NOMO-1 treated with dmso at 0.1 percent for 144 hours (cell line): ENCODE measurements at regions not wholly inside any gene's neighbourhood (a gene's known extent, or its start where the extent isn't known, plus 50 kb on each side); places are given as distances from the start of the nearest gene placed in this dataset.
A peak's percentile ranks its signal among the peaks of the same experiment; 100 is the strongest.
"Not testable (repeated sequence)": the region's sequence is repeated elsewhere in the genome, so short reads cannot be mapped to it uniquely, and the experiment has no call there.

Experiments used
- DNase-seq: peaks from one replicate; lab custom pipeline; 2025; ENCODE audit not compliant: unreplicated experiment; lab: John Stamatoyannopoulos, UW

DNA sequence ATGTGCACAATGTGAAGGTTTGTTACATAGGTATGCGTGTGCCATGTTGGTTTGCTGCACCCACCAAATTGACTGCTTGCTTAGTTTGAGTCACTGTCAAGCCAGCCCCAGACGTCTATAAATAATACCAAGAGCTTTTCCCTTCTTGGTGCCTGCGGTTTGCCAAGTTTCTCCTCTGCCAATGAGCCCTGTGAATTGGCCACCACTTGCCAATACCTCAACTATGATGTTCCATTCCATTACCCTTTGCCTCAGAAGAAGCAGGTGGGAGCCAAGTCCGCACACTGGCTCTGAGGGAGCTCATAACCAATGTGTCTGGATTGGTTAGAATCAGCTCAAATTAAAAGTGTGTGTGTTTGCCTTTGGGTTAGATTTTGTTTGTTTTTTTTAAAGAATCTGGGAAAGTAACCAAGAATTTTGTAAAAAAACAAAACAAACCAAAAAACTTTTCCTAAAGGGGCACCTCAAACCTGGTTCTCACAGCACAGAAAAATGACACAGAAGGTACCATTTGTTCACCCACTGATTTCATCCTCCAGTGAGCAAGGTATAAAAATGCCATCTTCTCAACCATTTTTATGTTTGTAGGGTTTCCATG lies 209.3 kb upstream of the PRNP start:
- DNase-seq: no peak

DNA sequence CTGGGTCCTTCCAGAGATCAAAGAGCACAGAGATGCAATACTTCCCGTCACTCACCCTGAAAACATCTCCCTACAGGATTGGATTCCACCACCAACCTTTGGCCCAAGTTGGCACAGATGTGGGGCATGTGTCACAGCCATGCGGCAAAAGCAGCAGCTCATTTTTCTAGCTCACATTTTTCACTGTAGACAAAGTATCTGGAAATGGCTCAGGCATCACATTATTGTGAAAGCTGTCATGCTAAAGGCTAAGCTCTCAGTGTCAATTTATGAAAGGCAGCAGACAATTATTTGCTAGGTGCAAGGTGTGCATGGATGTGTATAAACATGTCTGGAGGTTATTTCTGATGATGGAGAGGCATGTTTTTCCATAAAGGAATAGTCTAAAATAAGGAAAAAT lies 213.3 kb upstream of the PRNP start:
- DNase-seq: no peak

DNA sequence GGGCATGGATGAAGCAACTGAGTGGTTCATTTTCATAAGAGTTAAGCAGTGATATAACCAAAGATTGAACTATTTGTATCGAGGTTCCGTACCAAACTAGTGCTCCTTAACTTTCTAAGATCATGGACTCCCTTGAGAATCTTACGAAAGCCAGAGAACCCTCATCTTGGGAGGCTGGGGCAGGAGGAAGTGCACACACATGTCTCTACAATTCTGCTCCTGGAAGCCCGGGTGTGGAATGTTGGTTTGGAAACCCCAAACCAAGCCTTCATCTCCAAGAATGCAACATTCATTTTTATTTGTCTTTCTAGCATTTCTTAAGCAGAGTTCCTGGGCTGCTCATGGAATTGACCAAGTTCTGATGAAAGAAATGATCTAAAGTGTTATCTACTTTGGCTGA lies 215.0 kb upstream of the PRNP start:
- no peak for DNase-seq

DNA sequence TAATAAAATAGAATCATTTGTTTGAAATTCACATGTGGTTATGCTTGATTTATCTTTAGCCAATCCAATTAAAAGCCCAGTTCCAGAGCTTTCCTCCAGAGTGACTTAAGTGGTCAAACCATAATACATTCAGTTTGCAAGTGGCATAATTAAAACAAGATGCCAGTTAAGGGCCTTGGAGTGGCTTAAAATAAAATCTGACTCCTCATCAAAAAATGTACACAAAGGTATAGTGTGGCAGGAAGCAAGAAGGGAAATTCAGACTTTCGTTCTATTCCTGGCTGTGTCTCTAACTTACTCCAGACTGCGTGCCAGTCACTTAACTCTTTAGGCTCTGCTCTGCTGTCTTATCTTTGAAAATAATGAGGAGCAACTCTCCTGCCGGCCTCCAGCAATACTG lies 215.9 kb upstream of the PRNP start:
- no peak for DNase-seq

DNA sequence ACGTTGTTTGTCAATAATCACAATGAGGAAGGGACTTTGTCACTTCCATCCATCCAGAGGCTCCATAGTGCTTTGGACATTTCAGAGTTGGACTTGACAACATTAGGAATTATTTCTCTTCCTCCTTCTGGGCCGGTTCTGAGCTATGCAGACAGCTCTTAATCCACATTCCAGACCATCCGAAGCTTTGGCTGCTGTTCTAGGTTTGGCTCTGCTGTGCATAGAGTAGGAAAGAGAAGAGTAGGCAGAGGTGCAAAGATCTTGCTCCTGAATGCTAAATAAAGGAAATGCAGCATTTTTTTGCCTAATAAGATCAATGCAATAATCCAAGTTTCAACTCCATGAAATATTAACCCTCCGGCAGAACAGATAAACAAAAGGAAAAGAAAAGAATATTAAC lies 216.3 kb upstream of the PRNP start:
- no peak for DNase-seq

DNA sequence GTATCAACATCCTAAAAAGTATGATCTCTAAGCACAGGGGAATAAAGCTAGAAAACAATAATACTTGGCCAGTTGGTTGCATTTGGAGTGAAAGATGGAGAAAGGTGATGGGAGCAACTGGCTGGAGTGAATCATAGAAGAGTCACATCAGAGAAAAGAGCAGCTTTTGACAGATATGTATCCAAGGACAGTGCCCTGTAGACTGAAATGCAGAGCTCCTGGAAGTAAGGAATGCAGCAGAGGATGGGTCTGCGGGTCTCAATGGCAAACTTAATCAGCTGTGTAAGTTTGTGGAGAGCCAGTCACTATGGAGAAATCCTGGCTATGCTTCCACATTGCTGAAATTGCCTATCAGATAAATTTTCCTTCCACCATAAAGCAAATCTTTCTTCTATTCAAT lies 218.1 kb upstream of the PRNP start:
- no peak for DNase-seq

DNA sequence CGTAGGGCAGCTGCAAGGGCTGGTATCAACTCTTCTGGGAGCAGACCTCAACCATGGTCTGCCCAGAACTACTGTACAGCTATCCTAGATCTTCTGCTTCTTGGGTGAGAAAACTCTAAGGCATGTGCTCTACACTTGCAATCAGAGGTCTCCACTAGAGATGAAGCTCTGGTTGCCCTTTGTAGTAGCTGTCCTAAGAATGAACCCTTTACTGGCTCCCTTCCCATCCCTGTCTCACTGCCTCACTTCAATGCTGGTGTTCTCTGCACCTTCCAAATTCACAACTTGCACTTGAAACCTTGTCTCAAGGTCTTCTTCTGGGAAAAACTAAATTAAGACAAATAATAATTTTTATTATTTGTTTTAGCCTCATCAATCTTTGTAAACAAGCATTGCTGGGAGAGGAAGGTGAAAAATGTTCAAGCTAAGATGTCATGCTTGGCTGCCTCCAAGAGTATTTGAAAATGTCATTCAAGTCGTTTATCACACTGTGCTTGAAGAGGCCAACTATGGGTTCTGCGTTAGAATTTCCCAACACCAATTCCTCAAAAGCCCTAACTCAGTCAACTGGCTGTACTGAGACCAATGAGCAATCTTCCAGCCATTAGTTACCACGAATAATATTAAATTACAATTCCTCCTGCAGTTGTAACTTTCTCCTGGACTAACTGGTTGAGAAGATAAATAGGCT lies 216.9 kb upstream of the ADRA1D start:
- DNase-seq: no peak

DNA sequence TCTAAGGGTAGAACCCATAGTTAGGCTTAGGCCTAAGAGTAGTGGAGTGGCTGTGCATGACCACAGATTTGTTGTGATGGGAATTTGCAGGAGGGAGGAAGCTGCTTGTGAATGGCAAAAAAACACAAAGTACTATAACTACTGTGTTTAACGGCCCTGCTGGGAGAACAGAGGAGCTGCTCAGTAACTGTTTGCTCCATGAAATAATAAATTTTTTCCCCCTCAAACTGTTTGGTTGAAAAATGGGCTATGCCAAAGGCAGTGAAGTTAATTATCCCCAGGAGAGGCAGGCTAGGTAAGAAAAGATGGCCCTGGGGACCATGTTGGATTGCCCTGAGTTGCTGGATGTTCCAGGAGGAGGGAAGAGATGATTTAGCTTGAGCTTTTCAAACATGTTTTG lies 216.1 kb upstream of the ADRA1D start:
- no peak for DNase-seq

DNA sequence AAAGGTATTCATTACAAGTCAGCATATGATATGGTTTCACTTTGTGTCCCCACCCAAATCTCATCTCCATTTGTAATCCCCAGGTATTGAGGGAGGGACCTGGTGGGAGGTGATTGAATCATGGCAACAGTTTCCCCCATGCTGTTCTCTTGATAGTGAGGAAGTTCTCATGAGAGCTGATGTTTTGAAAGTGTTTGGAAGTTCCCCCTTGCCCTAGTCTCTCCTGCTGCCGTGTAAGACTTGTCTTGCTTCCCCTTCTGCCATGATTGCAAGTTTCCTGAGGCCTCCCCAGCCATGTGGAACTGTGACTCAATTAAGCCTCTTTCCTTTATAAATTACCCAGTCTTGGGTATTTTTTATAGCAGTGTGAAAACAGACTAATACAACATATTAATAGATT lies 213.7 kb upstream of the ADRA1D start:
- DNase-seq: not testable (repeated sequence)

DNA sequence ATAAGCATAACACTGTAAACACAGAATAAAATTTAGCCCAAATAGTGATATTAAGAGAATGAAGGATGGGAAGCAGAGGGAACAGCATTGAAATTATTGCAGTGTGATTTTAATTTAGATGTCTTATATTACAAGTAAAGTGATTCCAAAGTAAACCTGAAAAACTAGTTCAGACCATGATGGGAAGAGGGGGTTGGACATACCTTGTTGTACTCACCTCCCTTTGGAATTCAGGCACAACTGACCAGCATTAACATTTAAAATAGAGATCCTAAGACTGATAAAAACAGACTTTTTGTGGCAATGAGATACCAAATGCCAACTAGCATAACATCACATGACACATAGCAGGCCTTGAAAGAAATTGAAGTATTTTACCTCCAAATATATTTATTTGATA lies 210.0 kb upstream of the ADRA1D start:
- DNase-seq: no peak

DNA sequence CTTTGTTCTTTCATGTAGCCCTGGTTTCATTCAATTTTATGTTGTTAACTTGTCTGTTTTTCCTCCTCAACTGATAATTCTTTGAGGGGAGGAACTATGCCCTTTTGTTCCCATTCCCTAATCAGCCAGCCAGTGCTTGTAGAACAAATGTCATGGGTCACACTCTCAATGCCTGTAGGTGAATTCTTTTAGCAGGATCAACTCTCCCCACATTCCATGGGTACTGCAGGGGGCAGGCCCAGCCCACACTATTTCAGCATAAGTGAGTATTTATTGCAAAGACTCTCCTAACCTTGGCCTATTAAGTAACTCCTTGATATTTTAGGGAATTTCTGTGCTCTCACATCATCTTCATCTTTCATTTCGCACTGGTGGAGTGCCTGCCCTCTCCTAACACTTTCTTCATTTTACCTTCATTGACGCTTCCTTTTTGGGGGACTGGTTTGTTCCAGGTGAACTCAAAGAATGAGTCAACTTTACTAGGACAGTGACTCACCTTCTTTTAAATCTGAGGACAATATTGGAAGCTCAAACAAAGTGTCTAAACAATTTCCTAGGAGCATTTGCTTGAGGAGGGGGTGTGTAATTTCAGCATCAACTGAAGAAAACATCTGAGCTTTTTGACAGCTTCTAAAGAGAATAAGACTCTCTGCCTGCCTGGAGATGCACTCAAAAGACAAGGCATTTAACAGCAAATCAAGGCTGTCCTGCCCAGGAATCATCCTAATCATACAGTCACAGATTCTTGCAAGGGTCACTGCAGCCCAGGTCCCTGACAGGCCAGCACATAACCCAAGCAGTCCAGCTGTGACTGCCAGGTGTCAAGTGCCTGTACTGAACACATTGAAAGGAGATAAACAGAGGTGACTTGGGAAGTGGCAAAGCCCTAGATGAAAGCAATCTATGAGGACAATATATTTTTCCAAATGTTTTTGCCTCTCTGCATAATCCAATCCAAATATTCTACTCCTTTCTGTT lies 208.8 kb upstream of the ADRA1D start:
- no peak for DNase-seq

DNA sequence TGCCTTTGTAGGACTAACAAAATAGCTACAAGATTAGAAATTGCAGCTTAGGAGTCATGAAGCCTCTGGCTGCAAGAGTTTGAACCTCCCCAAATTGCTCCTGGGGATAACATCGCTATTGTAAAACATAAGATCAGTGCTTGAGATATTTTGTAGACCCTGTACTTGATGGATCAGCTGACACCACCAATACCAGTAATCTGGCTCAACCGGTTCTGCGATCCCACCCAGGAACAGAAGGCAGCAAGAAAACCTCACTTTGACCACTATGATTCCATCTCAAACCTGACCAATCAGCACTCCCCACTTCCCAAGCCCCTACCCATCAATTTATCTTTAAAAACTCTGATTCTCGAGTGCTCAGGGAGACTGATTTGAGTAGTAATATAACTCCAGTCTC lies 206.9 kb upstream of the ADRA1D start:
- DNase-seq: no peak

DNA sequence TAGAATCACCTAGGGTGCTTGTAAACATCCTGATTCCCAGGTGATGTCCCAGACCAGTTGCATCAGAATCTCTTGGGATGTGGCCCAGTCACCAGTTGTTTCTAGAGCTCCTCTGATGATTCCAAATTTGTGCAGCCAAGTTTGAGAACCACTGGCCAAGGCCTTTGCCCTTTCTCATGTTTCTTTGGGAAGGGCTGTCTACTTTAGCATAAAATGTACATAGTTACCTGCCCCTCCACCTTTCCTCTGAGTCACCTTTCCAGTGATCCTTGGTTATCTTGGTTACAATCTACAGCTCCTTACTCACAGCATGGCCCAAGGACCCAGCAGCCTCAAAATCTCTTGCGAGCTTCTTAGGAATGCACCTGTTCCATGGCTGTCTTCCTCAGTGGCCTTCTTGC lies 206.2 kb upstream of the ADRA1D start:
- no peak for DNase-seq

DNA sequence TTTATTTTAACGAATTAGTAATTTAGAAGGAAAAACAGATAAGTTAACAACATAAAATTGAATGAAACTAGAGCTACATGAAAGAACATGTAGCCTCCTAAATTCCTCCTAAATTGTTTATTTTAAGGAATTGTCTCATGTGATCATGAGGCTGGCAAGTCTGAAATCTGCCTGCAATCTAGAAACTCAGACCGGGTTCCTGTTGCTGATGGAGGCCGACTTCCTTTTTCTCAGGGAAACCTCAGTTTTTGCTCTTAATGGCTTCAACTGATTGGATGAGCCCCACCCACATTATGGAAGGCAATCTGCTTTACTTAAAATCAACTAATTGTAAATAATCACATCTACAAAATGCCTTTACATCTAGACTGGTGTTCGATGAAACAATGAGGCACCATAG lies 205.0 kb upstream of the ADRA1D start:
- DNase-seq: no peak

DNA sequence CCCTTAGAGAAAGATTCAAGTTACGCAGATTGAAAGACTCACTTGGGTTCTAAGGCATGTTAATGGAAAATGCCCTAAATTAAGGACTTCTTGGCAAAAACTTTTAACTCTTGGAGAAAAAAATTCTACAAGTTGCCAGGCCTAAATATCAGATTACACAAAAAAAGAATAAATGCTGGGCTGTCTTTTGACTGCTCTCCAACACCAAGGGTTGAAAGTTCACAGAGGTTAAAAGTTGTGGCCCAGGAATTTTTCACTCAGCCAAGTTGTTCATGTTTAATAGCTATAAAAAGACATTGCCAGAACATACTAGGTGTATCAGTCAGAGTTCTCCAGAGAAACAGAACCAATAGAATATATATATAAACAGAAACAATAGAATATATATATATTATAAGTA lies 204.3 kb upstream of the ADRA1D start:
- no peak for DNase-seq

DNA sequence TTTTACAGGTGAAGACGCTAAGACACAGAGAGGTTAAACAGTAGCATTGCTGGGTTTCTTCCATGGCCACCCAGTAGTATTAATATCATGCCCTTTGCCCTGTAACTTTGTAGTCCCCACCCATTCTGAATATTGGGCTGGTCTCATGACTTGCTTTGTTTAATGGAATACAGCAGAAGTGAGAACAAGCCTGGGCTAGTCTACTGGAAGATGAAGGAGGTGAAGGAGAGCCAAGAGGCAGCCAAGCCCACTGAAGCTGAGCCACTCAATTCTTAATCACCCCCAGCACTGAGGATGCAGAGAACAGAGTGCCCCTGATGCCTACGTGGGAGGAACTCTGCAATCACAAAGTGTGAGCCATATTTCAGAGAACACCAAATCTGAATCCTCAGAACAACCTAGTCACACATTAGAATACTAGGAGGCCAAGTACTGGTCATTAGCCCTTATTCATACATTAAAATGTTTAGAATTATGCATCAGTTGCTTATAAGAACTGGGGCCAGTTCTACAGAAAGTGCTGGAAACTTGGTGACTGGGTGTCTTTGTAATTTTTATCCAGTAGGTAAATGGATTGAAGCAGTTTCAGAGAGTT lies 202.5 kb upstream of the ADRA1D start:
- no peak for DNase-seq

DNA sequence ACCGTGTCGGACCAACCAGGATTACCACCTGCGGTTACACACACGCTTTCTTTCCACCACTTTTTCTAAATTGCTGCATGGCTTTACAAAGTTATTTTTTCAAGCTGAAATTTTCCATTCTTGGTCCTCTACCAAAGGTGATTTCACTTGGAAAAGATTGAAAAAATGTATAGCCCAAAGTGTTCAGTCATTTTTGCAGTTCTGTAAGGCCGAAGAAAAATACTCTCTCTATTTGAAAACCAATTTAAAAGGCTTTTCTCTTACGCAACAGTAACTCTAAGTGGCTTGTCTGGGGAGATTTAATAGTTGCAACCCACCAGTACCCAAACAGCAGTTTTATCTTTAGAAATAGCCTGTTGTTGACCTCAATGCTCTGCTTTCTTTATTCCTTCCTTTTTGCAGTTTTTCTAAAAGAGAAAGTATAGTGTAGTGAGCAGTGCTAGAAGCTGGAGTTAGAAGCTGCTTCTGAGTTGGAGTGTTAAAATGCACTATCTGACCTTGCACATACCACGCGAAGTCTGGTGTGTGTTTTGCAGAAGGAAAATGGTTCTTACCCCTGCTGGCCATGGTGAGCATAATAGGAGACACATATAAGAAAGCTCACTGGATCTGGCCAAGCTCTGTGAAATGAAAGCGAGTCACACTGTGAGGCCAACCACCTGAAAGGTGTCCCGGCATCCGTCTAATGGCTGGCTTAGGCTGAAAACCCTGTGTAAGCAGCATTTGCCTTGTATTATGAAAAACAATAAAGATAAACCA lies 201.0 kb upstream of the ADRA1D start:
- peak; percentile 15 for DNase-seq

DNA sequence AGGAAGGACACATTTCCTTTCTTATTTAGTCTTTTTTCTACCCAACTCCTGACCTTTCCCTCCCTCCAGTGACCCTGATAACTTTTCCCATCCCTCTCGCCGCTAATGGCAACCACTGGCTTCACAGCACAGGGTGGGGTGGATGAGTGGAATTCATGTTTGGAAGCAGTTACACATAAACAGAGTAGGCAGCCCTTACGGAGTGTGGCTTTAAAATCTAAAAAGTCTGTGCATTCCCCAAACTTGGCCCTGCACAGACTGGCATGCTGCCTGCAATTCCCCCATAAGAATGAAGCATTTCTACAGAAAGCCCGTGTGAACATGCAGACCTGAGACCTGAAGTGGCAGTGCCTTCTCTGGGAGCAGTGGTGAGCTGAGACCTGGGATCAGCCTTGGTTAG lies 196.7 kb upstream of the ADRA1D start:
- no peak for DNase-seq

DNA sequence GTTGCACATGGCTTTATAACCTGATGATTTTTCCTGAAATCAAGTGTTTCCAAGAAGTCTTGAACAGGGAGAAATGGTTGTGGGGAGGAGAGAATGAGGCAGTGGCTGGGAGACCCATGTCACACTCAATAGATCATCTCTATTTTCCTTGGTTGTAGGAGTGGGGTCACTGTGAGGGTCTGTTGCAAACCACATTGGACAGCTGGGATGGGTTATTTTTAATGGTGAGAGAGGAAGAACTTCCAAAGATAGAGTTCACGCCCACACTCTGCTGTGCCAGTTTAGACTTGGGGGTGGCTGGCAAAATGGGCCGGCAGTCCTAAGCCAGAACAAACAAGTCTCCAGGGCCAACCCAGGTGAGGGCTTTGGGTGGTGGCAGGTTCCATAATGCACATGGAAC lies 196.2 kb upstream of the ADRA1D start:
- no peak for DNase-seq

DNA sequence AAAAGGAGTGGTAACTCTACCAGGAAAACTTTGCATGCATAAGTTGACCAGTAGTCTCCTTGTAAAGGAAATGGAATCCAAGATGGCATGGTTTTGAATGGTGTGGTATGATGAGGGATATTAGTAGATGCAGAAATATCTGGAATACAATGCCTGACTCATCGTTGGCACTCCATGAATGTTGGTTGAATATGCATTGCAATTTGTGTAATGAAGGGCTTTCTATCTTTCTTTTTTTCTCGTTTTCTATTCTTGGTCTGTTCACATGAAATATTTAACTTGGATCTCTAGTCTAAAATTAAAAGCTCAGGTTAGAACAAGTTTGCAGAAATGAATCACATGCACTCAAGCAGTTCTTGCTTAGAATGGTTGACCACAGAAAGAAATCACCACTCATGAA lies 195.3 kb upstream of the ADRA1D start:
- DNase-seq: no peak

DNA sequence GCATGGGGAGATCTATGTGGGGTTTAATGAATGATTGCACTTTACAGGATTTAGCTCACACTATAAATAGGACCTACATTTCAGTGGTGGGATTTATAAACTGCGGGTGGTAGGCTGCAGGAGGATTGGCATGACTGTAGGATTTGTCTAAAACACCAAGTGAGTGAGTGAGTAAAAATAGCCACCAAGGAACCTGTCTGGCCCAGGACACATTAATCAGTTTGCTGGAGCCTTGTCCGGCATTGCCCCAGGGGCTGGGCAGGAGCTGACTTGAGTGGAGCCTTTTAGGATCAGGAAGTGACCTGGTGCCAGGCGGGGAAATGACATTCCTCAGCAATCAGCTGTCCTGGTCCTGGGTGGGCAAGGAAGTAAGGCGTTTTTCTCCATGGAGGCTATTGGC lies 193.9 kb upstream of the ADRA1D start:
- no peak for DNase-seq
